Ishikawa (cell line): ENCODE measurements at regions not wholly inside any gene's neighbourhood (a gene's known extent, or its start where the extent isn't known, plus 50 kb on each side); places are given as distances from the start of the nearest gene placed in this dataset.

Experiments used
- REST ChIP-seq: IDR thresholded peaks from 2 replicates; pipeline ENCODE4 v1.6.1; 2012; ENCODE audit warnings: low read depth, mild to moderate bottlenecking
- TF ChIP-seq, protein P1 (sequence below): IDR thresholded peaks from 2 replicates; pipeline ENCODE4 v1.6.1; 2012

GRCh38 chr4:171650543-171650942, 162.7 kb upstream of the GALNTL6 start:
- no peak for TF ChIP-seq REST
- TF ChIP-seq, protein P1, sequence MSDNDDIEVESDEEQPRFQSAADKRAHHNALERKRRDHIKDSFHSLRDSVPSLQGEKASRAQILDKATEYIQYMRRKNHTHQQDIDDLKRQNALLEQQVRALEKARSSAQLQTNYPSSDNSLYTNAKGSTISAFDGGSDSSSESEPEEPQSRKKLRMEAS = no peak
